ENCODE measurements at regions not wholly inside any gene's neighbourhood (a gene's known extent, or its start where the extent isn't known, plus 50 kb on each side); places are given as distances from the start of the nearest gene placed in this dataset.

GRCh38 chr2:235303499-235304291 is 190.1 kb upstream of the AGAP1 start:
- DNase-seq (ENCODE audit: low read depth), result no peak

GRCh38 chr2:235305678-235306077 is 188.2 kb upstream of the AGAP1 start:
- no peak for DNase-seq (ENCODE audit: low read depth)

GRCh38 chr2:235311044-235311443 is 182.8 kb upstream of the AGAP1 start:
- no peak for DNase-seq (ENCODE audit: low read depth)

- DNase-seq (ENCODE audit: low read depth), result no peak
Measured at GRCh38 chr2:235312571-235312970, 181.3 kb upstream of the AGAP1 start.

GRCh38 chr2:235314371-235314930 is 179.4 kb upstream of the AGAP1 start:
- peak; percentile 5 for DNase-seq (ENCODE audit: low read depth)

GRCh38 chr2:235319095-235319494 is 174.7 kb upstream of the AGAP1 start:
- no peak for DNase-seq (ENCODE audit: low read depth)

GRCh38 chr2:235320326-235320725 is 173.5 kb upstream of the AGAP1 start:
- DNase-seq (ENCODE audit: low read depth), result no peak

GRCh38 chr2:235324324-235324723 is 169.5 kb upstream of the AGAP1 start:
- DNase-seq (ENCODE audit: low read depth), result no peak

- no peak for DNase-seq (ENCODE audit: low read depth)
Measured at GRCh38 chr2:235325151-235325550, 168.7 kb upstream of the AGAP1 start.

GRCh38 chr2:235328991-235329390 is 164.9 kb upstream of the AGAP1 start:
- DNase-seq (ENCODE audit: low read depth), result no peak

- DNase-seq (ENCODE audit: low read depth), result peak; percentile 89
Measured at GRCh38 chr2:235330775-235331451, 162.9 kb upstream of the AGAP1 start.

- no peak for DNase-seq (ENCODE audit: low read depth)
Measured at GRCh38 chr2:235332240-235332890, 161.5 kb upstream of the AGAP1 start.

GRCh38 chr2:235333076-235333475 is 160.8 kb upstream of the AGAP1 start:
- DNase-seq (ENCODE audit: low read depth), result peak; percentile 49

GRCh38 chr2:235334179-235334578 is 159.7 kb upstream of the AGAP1 start:
- no peak for DNase-seq (ENCODE audit: low read depth)

GRCh38 chr2:235343156-235343774 is 150.6 kb upstream of the AGAP1 start:
- DNase-seq (ENCODE audit: low read depth), result no peak

GRCh38 chr2:235343869-235344268 is 150.0 kb upstream of the AGAP1 start:
- DNase-seq (ENCODE audit: low read depth), result peak; percentile 16

GRCh38 chr2:235345745-235346144 is 148.1 kb upstream of the AGAP1 start:
- no peak for DNase-seq (ENCODE audit: low read depth)

- DNase-seq (ENCODE audit: low read depth), result peak; percentile 85
Measured at GRCh38 chr2:235347691-235348090, 146.2 kb upstream of the AGAP1 start.

- no peak for DNase-seq (ENCODE audit: low read depth)
Measured at GRCh38 chr2:235348329-235348728, 145.5 kb upstream of the AGAP1 start.

GRCh38 chr2:235350234-235350633 is 143.6 kb upstream of the AGAP1 start:
- DNase-seq (ENCODE audit: low read depth), result no peak

- no peak for DNase-seq (ENCODE audit: low read depth)
Measured at GRCh38 chr2:235352541-235352940, 141.3 kb upstream of the AGAP1 start.

- no peak for DNase-seq (ENCODE audit: low read depth)
Measured at GRCh38 chr2:235357881-235358280, 136.0 kb upstream of the AGAP1 start.

All from EH (cell line).